ENCODE measurements at regions not wholly inside any gene's neighbourhood (a gene's known extent, or its start where the extent isn't known, plus 50 kb on each side); places are given as distances from the start of the nearest gene placed in this dataset.
"Not testable (repeated sequence)": the region's sequence is repeated elsewhere in the genome, so short reads cannot be mapped to it uniquely, and the experiment has no call there.

GRCh38 chr14:71165121-71166031, 258.1 kb downstream of the PCNX1 start:
- no peak for DNase-seq

DNA sequence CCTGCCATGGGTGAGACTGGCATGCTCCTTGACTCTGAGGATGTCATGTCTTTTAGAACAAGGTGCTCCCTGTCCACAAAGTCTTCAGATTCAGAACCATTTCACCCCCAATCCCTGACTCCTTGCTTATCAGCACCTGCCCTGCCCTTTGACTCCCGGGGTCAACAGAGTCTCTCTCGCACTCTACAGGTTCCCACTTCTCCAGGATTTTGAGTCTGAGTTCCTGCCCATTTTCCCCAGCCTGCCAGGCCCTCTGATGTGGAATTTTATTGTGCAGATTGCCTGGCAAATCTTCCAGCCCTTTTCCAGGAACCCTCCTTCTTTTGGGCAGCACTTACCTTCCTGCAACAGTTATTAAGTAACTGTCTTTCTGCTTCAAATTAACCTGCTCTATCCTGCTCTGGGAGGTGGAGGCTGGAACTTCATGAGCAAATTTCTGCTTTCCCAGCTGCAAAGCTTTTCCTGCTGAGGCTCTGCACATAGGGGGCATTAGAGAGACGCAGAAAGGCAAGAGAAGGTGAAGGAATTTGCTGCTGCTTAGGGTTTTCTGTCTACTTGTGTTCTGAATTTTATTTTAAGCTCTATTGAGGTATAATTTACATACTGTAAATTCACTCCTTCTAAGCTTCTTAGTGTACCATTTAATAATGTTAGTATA, 259.1 kb downstream of the PCNX1 start:
- no peak for DNase-seq

GRCh38 chr14:71167325-71167950, 260.2 kb downstream of the PCNX1 start:
- not testable (repeated sequence) for DNase-seq

DNA sequence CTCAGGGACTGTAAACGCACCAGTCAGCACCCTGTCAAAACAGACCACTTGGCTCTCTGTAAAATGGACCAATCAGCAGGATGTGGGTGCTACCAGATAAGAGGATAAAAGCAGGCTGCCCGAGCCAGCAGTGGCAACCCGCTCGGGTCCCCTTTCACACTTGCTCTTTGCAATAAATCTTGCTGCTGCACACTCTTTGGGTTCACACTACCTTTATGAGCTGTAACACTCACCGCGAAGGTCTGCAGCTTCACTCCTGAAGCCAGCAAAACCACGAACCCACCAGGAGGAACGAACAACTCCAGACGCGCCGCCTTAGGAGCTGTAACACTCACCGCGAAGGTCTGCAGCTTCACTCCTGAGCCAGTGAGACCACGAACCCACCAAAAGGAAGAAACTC, 260.9 kb downstream of the PCNX1 start:
- DNase-seq: peak; percentile 18

DNA sequence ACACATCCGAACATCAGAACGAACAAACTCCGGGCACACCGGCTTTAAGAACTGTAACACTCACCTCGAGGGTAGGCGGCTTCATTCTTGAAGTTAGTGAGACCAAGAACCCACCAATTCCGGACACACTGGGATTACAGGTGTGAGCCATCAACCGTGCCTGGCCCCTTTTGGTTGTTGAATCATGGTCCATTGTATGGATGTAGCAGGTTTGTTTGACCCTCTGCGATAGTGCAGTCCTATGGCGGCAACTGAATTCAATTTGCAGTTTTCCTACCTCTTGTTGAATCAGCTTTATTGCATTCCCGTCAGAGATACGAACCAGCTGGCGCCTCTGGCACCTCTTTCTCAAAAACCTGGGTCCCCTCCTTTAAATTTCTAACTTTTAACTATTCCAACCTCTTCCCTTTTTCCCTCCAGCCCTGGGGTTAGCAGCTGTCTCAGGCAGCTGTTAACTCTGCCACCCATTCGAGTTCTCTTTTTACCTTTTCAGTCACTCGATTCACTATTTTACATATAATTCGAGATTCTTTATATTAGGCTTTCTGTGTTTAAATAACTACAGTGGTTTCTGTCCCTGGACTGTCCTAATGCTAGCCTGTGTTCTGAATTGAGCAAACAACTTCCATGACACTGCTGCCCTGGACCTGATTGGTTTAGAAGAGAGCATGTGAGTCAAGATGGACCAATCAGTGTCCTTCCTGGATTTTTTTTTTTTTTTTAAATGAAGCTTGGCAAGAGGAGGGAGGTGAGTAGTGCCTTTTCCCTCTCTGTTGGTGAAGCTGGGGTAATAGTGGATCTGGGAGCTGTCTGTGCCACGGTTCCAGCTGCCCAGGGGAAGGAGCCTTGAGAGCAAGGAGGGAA, 261.5 kb downstream of the PCNX1 start:
- DNase-seq: no peak

- no peak for DNase-seq
Measured at GRCh38 chr14:71169861-71170260, 262.6 kb downstream of the PCNX1 start.

DNA sequence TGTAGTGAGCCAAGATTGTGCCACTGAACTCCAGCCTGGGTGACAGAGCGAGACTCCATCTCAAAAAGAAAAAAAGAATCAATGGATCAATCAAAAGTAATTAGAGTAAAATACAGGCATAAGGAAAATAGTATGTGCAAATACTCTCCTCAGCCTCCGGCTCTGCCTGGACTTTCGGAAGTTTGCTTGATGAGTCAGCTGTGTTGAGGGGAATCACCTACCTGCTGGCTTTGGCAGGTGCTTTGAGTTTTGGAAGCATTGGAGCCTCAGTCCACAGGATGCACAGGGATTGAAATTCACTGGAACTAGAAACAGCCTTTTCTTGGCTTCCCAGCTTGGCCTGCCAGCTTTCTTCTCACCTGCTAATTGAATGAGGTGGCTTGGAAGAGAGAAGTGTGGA, 268.2 kb downstream of the PCNX1 start:
- no peak for DNase-seq

DNA sequence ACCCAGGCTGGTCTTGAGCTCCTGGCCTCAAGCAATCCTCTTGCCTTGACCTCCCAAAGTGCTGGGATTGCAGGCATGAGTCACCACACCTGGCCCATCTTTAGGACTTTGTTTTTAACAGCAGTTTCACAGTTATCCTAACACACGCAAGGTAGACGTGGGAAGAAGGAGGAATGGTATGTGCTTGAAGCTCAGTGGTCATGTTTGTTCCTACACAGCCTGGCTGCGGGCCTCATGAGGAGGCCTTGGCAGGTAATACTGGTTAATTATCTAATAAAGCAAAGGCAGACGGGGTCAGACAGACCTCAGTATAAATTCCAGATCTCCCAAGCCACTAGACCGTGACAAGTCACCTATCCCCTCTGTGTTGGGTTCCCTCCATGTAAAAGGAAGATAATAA, 271.8 kb downstream of the PCNX1 start:
- DNase-seq: no peak

GRCh38 chr14:71180397-71180796, 273.1 kb downstream of the PCNX1 start:
- no peak for DNase-seq

DNA sequence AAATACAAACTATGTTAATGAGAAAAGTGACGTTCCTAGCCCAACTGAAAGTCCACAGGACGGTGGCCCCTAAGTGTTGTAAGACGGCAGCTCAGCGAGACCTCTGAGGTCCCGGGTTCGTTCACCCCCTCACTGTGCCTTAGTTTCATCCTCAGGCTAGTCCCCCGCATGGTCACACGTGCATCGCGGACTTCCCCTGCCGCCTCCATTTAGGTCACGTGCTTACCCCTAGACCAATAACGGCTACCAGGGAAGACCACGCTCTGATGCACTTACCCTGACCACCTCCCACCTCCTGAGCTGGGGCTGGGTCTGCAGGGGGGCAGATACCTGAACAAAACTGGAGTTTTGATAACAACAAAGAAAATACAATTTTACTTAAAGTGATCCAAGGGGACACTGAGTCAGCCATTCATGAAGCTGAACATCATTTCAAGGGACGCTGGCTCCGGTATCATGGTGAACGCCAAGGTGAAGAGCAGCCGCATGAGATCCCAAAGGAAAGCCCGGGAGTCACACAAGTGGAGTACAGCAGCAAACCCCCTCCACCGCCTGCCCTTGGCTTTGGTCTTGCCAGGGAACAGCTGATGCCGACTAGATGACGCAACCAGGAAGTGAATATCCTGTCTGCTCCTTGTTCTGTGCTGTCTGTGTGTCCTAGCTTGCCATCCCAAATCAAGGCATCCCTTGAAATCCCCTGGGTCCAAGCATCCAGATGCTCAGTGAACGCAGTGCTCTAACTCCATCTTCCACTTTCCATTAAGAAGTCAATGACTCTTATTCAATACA, 274.1 kb downstream of the PCNX1 start:
- DNase-seq: no peak

- no peak for DNase-seq
Measured at GRCh38 chr14:71183876-71184689, 276.8 kb downstream of the PCNX1 start.

DNA sequence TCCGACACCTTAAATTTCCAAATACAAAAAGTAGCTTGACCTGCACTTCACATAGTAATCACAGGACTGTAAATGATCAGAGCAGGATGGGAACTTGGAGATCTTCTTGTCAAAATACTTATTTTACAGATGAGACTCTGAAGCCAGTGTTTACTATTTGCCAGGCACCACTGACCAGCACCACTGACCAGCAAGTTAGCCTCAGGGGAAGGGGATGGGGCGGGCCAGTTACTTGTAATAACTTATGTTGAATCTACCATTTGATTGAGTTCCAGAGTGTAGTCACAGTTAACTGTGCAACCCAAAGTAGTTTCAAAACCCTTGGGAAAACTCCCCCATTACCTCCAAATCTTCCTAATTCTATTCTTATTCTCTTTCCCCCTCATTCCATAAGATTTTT, 278.4 kb downstream of the PCNX1 start:
- DNase-seq: no peak

DNA sequence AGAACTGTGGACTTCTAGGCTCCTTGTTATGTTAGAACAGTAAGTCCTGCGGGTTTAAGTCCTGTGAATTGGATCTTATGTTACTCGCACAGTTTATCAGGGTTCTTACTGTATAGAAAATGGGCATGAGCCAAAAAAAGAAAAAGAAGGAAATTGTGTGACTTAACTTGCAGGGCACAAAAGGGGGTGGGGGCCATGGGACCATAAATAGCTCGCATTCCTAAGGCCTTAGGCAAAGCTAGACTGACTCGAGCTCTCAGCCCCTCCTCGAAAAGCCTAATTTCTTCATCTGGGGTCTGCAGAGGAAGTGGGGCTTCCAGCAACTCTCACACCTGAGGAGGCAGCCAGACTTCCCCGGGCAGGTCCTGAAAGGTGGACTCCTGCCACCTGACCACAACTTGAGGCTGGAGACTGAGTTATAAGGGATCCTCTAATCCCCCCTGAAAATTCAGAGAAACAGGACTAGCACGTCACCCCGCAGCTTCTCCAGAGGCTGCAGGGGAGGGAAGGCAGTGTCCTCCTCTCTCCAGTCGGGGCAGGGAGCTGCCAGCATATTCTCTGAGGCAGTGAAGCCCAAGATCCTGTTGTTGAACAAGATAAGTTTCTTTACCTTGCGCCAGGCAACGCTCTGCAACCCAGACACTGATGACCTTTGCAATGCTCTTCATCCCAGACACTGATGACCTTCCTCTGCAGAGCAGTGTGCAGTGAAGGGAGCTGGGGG, 280.5 kb downstream of the PCNX1 start:
- no peak for DNase-seq

DNA sequence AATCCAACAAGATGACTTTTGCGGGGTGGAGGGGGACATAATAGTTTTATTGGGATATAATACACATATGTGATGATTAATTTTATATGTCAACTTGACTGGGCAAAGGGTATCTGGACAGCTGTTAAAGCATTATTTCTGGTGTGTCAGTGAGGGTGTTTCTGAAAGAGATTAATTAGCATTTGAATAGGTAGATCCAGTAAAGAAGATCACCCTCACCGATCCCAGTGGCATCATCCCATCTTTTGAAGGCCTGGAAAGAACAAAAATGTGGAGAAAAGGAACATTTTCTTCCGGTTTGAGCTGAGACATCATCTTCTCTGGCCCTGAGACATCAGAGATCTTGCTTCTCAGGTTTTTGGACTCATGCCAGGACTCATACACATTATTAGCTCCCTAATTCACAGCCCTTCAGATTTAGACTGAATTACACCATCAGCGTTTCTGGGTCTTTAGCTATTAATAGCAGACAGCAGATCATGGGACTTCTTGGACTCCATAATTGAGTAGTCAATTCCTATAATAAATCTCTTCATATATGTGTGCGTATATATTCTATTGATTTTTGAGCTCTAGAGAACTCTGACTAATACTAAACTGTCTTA, 283.6 kb downstream of the PCNX1 start:
- no peak for DNase-seq

GRCh38 chr14:71193663-71194062, 286.4 kb downstream of the PCNX1 start:
- no peak for DNase-seq

GRCh38 chr14:71194251-71194650, 287.0 kb downstream of the PCNX1 start:
- DNase-seq: no peak

GRCh38 chr14:71196921-71197320, 289.7 kb downstream of the PCNX1 start:
- no peak for DNase-seq

DNA sequence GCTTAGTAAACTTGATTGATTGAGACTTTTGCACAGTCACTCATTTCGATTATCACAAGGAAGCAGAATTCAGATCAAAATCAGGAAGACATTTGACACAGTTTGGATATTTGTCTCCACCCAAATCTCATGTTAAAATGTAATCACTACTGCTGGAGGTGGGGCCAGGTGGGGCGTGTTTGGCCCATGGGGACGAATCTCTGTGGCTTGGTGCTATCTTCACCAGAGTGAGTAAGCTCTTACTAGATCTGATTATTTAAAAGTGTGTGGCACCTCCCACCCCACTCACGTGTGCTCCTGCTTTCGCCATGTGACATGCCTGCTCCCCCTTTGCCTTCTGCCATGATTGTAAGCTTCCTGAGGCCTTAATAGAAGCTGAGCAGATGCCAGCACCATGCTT, 291.4 kb downstream of the PCNX1 start:
- DNase-seq: no peak

DNA sequence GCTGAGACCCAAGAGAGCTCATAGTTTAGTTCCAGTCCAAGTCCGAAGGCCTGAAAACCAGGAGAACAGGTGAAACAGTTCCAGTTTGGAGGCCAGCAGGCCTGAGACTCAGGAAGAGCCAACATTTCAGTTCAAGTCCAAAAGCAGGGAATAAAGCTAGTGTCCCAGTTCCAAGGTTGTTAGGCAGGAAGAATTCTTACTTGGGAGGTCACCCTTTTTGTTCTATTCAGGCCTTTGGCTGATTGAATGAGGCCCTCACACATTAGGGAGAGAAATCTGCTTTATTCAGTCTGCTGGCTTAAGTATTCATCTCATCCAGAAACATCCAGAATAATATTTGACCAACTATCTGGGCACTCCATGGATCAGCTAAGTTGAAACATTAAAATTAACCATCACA, 294.6 kb downstream of the PCNX1 start:
- no peak for DNase-seq

DNA sequence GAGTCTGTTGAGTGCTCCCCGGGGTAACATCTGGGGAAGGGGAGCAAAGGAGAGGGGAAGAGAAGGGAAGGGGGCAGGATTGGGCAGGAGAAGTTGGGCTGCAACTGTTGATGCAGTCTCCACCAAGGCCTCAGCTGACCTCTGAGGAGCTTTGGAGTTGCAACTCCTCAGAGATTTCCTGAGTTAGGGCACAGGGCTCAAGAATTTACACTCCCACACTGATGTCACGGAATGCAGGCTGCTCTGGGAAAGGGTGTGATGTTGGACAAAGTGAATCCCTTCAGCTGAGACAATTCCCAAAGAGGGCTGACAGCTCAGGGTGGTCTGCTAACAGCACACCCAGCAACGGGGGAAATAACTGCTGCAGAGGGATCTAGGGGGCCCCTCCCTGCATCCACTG, 295.6 kb downstream of the PCNX1 start:
- no peak for DNase-seq

All from activated T-cell treated with anti-CD3 and anti-CD28 coated beads, Interleukin-2, amount 50 U/mL, for 1 hour (primary cell).